K562 (cell line): ENCODE measurements at regions not wholly inside any gene's neighbourhood (a gene's known extent, or its start where the extent isn't known, plus 50 kb on each side); places are given as distances from the start of the nearest gene placed in this dataset.

Source experiments
- ATAC-seq: fragments of 200-7000 bp; cut with Tn5 transposase; 3 replicates; pipeline ENCODE4 v1.9.1; 2020; ENCODE audit warnings: moderate library complexity
- BruUV-seq: library from RNA; stranded (reverse); fragments of 400-500 nt; replicated peaks from 2 replicates; lab custom pipeline; 2021; lab: Mats Ljungman, UMichigan
- CTCF ChIA-PET: fragments of 300-600 bp; formaldehyde crosslinking; extraction: SDS; loops from one replicate; lab custom pipeline; 2021; ENCODE audit warnings: low intra/inter-chr PET ratio; lab: Yijun Ruan, JAX
- POLR2A ChIA-PET: fragments of 300-600, 350-650 bp; sonication (Branson Sonifier 250); formaldehyde crosslinking; extraction: SDS; loops from one replicate; lab custom pipeline; 2021; ENCODE audit warnings: antibody characterized with exemption, inconsistent platforms; lab: Yijun Ruan, JAX
- DNase-seq, 4 experiments: peaks; one replicate each; pipeline versions ENCODE4 v3.0.0 to v3.0.0-alpha.2; 2011 to 2018; ENCODE audit warnings: low spot score in 3 of 4, mixed read lengths in 3 of 4; ENCODE audit errors: extremely low read depth in 1 of 4
- FAIRE-seq: peaks from 2 replicates; lab custom pipeline; 2011; peaks lifted over from hg19 to GRCh38; lab: Jason Lieb, UNC
- H2AFZ ChIP-seq: 2 replicates; pipeline ENCODE4 v1.6.0; 2011; ENCODE audit warnings: low read depth, low read length, control low read depth, inconsistent platforms
- H3K27ac ChIP-seq: fragments of 200-600 bp; 3 replicates; pipeline ENCODE4 v1.8.0; 2011; ENCODE audit warnings: low read depth, mild to moderate bottlenecking, control low read depth, inconsistent platforms, low read length, moderate library complexity, mixed read lengths; ENCODE audit errors: extremely low read depth
- H3K27me3 ChIP-seq, 2 experiments: fragments of 300-600 bp in 1 of 2; 2 replicates in 1 of 2; 3 replicates in 1 of 2; pipeline versions ENCODE4 v1.6.0 to v1.8.0; 2011; ENCODE audit warnings: inconsistent platforms in 2 of 2, low read length in 2 of 2, mild to moderate bottlenecking in 1 of 2, mixed read lengths in 1 of 2, moderate library complexity in 1 of 2; ENCODE audit not compliant: control insufficient read depth in 2 of 2, insufficient read depth in 2 of 2
- H3K36me3 ChIP-seq: fragments of 300-600 bp; 3 replicates; pipeline ENCODE4 v1.8.0; 2011; ENCODE audit warnings: mild to moderate bottlenecking, low read length, inconsistent platforms; ENCODE audit not compliant: control insufficient read depth, insufficient read depth
- H3K4me1 ChIP-seq, 2 experiments: fragments of 200-600 bp in 1 of 2; replicated peaks in 1 of 2; 2 replicates in 1 of 2; 3 replicates in 1 of 2; pipeline versions ENCODE4 v1.5.1 to v1.8.0; 2011; ENCODE audit warnings: inconsistent platforms in 2 of 2, low read length in 2 of 2, mild to moderate bottlenecking in 1 of 2, mixed read lengths in 1 of 2, moderate library complexity in 1 of 2; ENCODE audit not compliant: control insufficient read depth in 2 of 2, insufficient read depth in 2 of 2
- H3K4me2 ChIP-seq: 2 replicates; pipeline ENCODE4 v1.6.1; 2011; ENCODE audit warnings: low read length, control low read depth, inconsistent platforms, mixed read lengths; ENCODE audit not compliant: insufficient read depth
- H3K4me3 ChIP-seq: fragments of 200-600 bp; sonication (generic), shearing (Covaris generic); 2 replicates; pipeline ENCODE4 v1.5.1; 2016; ENCODE audit warnings: control low read depth, inconsistent platforms
- H3K79me2 ChIP-seq: fragments of 200-600 bp; 3 replicates; pipeline ENCODE4 v1.8.0; 2011; ENCODE audit warnings: low read length, inconsistent platforms; ENCODE audit not compliant: control insufficient read depth, insufficient read depth
- H3K9ac ChIP-seq, 2 experiments: 2 replicates each; pipeline versions ENCODE4 v1.6.0 to v1.6.1; 2011; ENCODE audit warnings: low read depth in 2 of 2, low read length in 2 of 2, control low read depth in 1 of 2, inconsistent platforms in 1 of 2, mild to moderate bottlenecking in 1 of 2, mixed read lengths in 1 of 2; ENCODE audit not compliant: insufficient read depth in 1 of 2
- H3K9me1 ChIP-seq: one replicate; pipeline ENCODE4 v1.6.0; 2011; ENCODE audit warnings: inconsistent platforms, mild to moderate bottlenecking, low read length, moderate library complexity; ENCODE audit not compliant: control insufficient read depth, insufficient read depth
- H3K9me3 ChIP-seq: replicated peaks from 2 replicates; pipeline ENCODE4 v1.5.1; 2011; ENCODE audit warnings: low read depth, low read length, inconsistent platforms; ENCODE audit not compliant: control insufficient read depth, insufficient read depth
- H4K20me1 ChIP-seq: replicated peaks from 2 replicates; pipeline ENCODE4 v1.6.1; 2011; ENCODE audit warnings: low read length, inconsistent platforms, mixed read lengths; ENCODE audit not compliant: control insufficient read depth, insufficient read depth
- KDM4B ChIP-seq, 2 experiments: fragments of 450-650 bp in 1 of 2; sonication (generic) in 1 of 2; IDR thresholded peaks; 2 replicates each; pipeline ENCODE4 v1.6.1; 2016 to 2017; ENCODE audit warnings: borderline replicate concordance in 2 of 2, antibody characterized with exemption in 1 of 2, low read depth in 1 of 2, mild to moderate bottlenecking in 1 of 2
- KLF10 ChIP-seq: fragments of 250-450 bp; sonication (Bioruptor Pico); IDR thresholded peaks from 2 replicates; pipeline ENCODE4 v1.6.1; 2021; ENCODE audit warnings: matching md5 sums
- MAZ ChIP-seq, 2 experiments: fragments of 450-650 bp in 1 of 2; sonication (generic) in 1 of 2; formaldehyde crosslinking; IDR thresholded peaks in 1 of 2; conservative IDR thresholded peaks in 1 of 2; 2 replicates each; pipeline versions ENCODE4 v1.4.0 to v1.5.0; 2020; ENCODE audit warnings: mild to moderate bottlenecking in 1 of 2, missing genetic modification reagents in 1 of 2
- NCOA2 ChIP-seq, 2 experiments: fragments of 450-650 bp; IDR thresholded peaks; 2 replicates each; pipeline ENCODE4 v1.6.1; 2018; ENCODE audit warnings: mild to moderate bottlenecking in 2 of 2, moderate library complexity in 1 of 2; ENCODE audit not compliant: partially characterized antibody in 2 of 2
- NR3C1 ChIP-seq: sonication (generic); formaldehyde crosslinking; IDR thresholded peaks from 2 replicates; pipeline ENCODE4 v1.8.1; 2022; ENCODE audit warnings: missing genetic modification reagents
- POLR2B ChIP-seq: fragments of 450-650 bp; IDR thresholded peaks from 2 replicates; pipeline ENCODE4 v1.6.1; 2018; ENCODE audit warnings: low read depth; ENCODE audit not compliant: partially characterized antibody
- RREB1 ChIP-seq: fragments of 250-450 bp; sonication (Bioruptor Pico); IDR thresholded peaks from 2 replicates; pipeline ENCODE4 v1.4.0; 2020
- SRSF3 ChIP-seq: fragments of 200-400 bp; formaldehyde crosslinking; IDR thresholded peaks from 2 replicates; pipeline ENCODE4 v1.6.1; 2016; ENCODE audit warnings: mild to moderate bottlenecking, low read length, moderate library complexity; ENCODE audit not compliant: insufficient read depth
- TAF1 ChIP-seq: IDR thresholded peaks from 2 replicates; pipeline ENCODE4 v1.6.1; 2011; ENCODE audit warnings: mild to moderate bottlenecking, low read length, moderate library complexity; ENCODE audit not compliant: insufficient read depth, control insufficient read depth, severe bottlenecking; ENCODE audit errors: extremely low read depth
- VEZF1 ChIP-seq: fragments of 200-800 bp; sonication (Bioruptor generic); IDR thresholded peaks from 2 replicates; pipeline ENCODE4 v1.6.1; 2017; ENCODE audit warnings: missing genetic modification characterization, missing compliant biosample characterization
- ZNF263 ChIP-seq: sonication (generic); formaldehyde crosslinking; IDR thresholded peaks from 2 replicates; pipeline ENCODE4 v1.8.0; 2022; ENCODE audit warnings: mild to moderate bottlenecking, missing genetic modification reagents, borderline replicate concordance
- WGBS: fragments of 100-300 bp; shearing (Covaris generic); methylation state at CpG from one replicate; pipeline ENCODE4 v1.1.6; 2016; ENCODE audit warnings: low coverage, mixed read lengths; ENCODE audit not compliant: insufficient coverage; ENCODE audit errors: missing lambda C conversion rate; 5-methylcytosine and 5-hydroxymethylcytosine counted together
- in situ Hi-C: fragments of 300-500 bp; cut with MboI; formaldehyde crosslinking; loops from 4 replicates; pipeline ENCODE4 v1.15.0; 2018; ENCODE audit warnings: inconsistent platforms, mixed read lengths
- intact Hi-C: fragments of 100-400 bp; cut with micrococcal nuclease; formaldehyde crosslinking; loops from 2 replicates; pipeline ENCODE4 v1.14.2; 2022
- TF ChIP-seq, protein P1 (sequence below): fragments of 250-450 bp; sonication (Bioruptor Pico); IDR thresholded peaks from 2 replicates; pipeline ENCODE4 v1.8.0; 2021; ENCODE audit warnings: mild to moderate bottlenecking, moderate library complexity

- no peak overlapping the region for H3K9ac ChIP-seq
- no peaks in the 10 kb centered on the region for H4K20me1 ChIP-seq
- no TSS peak for BruUV-seq
- no peaks in the 10 kb centered on the region for H3K9me1 ChIP-seq
- in situ Hi-C loops (no loop called here), intact Hi-C loops (no loop called here)
- H3K4me2 ChIP-seq: no peak overlapping the region
- FAIRE-seq (no peak), ATAC-seq (no peak), DNase-seq (no peak)
- 0% methylated on average over 2 of the region's 3 CpGs for WGBS
- no peak overlapping the region for H2AFZ ChIP-seq
- no peaks in the 10 kb centered on the region for H3K4me1 ChIP-seq
- ChIA-PET CTCF (no interaction called here), POLR2A (no interaction called here)
- no peak overlapping the region for H3K27ac ChIP-seq
- no peaks in the 10 kb centered on the region for H3K9me3 ChIP-seq
- H3K79me2 ChIP-seq: no peaks in the 10 kb centered on the region
- no peak overlapping the region for H3K4me3 ChIP-seq
- no peaks in the 10 kb centered on the region for H3K36me3 ChIP-seq
- H3K27me3 ChIP-seq: no peaks in the 10 kb centered on the region
- TF ChIP-seq VEZF1 (CRISPR knock-in tag) (no peak), POLR2B (no peak), RREB1 (CRISPR knock-in tag) (no peak), SRSF3 (no peak), TAF1 (no peak), NCOA2 (IDR thresholded peaks at IDR 0.05; ENCODE audit: partially characterized antibody in 2 of 2) (no peak), KLF10 (CRISPR knock-in tag) (no peak), ZNF263 (CRISPR knock-in tag) (no peak), KDM4B (IDR thresholded peaks at IDR 0.05; ENCODE audit: borderline replicate concordance in 2 of 2, low read depth in 1 of 2) (no peak), NR3C1 (CRISPR knock-in tag) (no peak), MAZ (CRISPR knock-in tag; conservative IDR thresholded peaks at IDR 0.05 in 1 of 2, IDR thresholded peaks at IDR 0.05 in 1 of 2) (no peak)
- TF ChIP-seq, protein P1, sequence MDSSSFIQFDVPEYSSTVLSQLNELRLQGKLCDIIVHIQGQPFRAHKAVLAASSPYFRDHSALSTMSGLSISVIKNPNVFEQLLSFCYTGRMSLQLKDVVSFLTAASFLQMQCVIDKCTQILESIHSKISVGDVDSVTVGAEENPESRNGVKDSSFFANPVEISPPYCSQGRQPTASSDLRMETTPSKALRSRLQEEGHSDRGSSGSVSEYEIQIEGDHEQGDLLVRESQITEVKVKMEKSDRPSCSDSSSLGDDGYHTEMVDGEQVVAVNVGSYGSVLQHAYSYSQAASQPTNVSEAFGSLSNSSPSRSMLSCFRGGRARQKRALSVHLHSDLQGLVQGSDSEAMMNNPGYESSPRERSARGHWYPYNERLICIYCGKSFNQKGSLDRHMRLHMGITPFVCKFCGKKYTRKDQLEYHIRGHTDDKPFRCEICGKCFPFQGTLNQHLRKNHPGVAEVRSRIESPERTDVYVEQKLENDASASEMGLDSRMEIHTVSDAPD (CRISPR knock-in tag): no peak
Measured at GRCh38 chrX:147191361-147191760, 376.8 kb upstream of the CXorf51A start.
